Hepatocyte (in vitro differentiated cells): ENCODE measurements at regions not wholly inside any gene's neighbourhood (a gene's known extent, or its start where the extent isn't known, plus 50 kb on each side); places are given as distances from the start of the nearest gene placed in this dataset.

ENCODE experiments used
- CTCF ChIP-seq: fragments of 200-600 bp; sonication (generic); IDR thresholded peaks from 2 replicates; pipeline ENCODE4 v1.5.1; 2016; ENCODE audit warnings: antibody characterized with exemption, mild to moderate bottlenecking; ENCODE audit not compliant: poor library complexity
- EZH2 ChIP-seq: fragments of 200-600 bp; sonication (generic); IDR thresholded peaks from 2 replicates; pipeline ENCODE4 v1.6.1; 2016; ENCODE audit warnings: antibody characterized with exemption, mild to moderate bottlenecking, borderline replicate concordance
- EZH2phosphoT487 ChIP-seq: fragments of 200-600 bp; sonication (generic); IDR thresholded peaks from one replicate; pipeline ENCODE4 v1.6.1; 2018; ENCODE audit warnings: antibody characterized with exemption, mild to moderate bottlenecking, low read depth, moderate library complexity; ENCODE audit not compliant: unreplicated experiment, severe bottlenecking

GRCh38 chr5:155831491-155831890, 495.5 kb upstream of the SGCD start:
- TF ChIP-seq CTCF (no peak), EZH2 (no peak), EZH2phosphoT487 (no peak)
